ENCODE measurements at regions not wholly inside any gene's neighbourhood (a gene's known extent, or its start where the extent isn't known, plus 50 kb on each side); places are given as distances from the start of the nearest gene placed in this dataset.
"Not testable (repeated sequence)": the region's sequence is repeated elsewhere in the genome, so short reads cannot be mapped to it uniquely, and the experiment has no call there.

- CTCF ChIA-PET: no interaction called here
- POLR2A ChIA-PET: no interaction called here
Measured at GRCh38 chr1:208344202-208344857, 100.1 kb upstream of the PLXNA2 start.

GRCh38 chr1:208347191-208347590, 103.0 kb upstream of the PLXNA2 start:
- POLR2A ChIA-PET: no interaction called here
- CTCF ChIA-PET: no interaction called here

GRCh38 chr1:208349694-208350330, 105.6 kb upstream of the PLXNA2 start:
- POLR2A ChIA-PET: no interaction called here
- CTCF ChIA-PET: no interaction called here

- ChIA-PET CTCF (no interaction called here), POLR2A (no interaction called here)
Measured at GRCh38 chr1:208350815-208351214, 106.6 kb upstream of the PLXNA2 start.

GRCh38 chr1:208351838-208352237, 107.7 kb upstream of the PLXNA2 start:
- ChIA-PET POLR2A (no interaction called here), CTCF (no interaction called here)

- POLR2A ChIA-PET, CTCF ChIA-PET: not testable (repeated sequence)
Measured at GRCh38 chr1:208353797-208354196, 109.6 kb upstream of the PLXNA2 start.

- CTCF ChIA-PET: no interaction called here
- POLR2A ChIA-PET: no interaction called here
Measured at GRCh38 chr1:208357644-208358507, 113.7 kb upstream of the PLXNA2 start.

GRCh38 chr1:208358651-208359050, 114.5 kb upstream of the PLXNA2 start:
- ChIA-PET CTCF (no interaction called here), POLR2A (no interaction called here)

GRCh38 chr1:208362011-208362410, 117.8 kb upstream of the PLXNA2 start:
- POLR2A ChIA-PET: no interaction called here

GRCh38 chr1:208366559-208366958, 122.4 kb upstream of the PLXNA2 start:
- POLR2A ChIA-PET: no interaction called here
- CTCF ChIA-PET: no interaction called here

More at GRCh38 chr1:208362011-208362410, 117.8 kb upstream of the PLXNA2 start:
- CTCF ChIA-PET: no interaction called here

- POLR2A ChIA-PET: no interaction called here
- CTCF ChIA-PET: no interaction called here
Measured at GRCh38 chr1:208369045-208369444, 124.9 kb upstream of the PLXNA2 start.

GRCh38 chr1:208369658-208370057, 125.5 kb upstream of the PLXNA2 start:
- CTCF ChIA-PET: no interaction called here
- POLR2A ChIA-PET: no interaction called here

GRCh38 chr1:208374391-208374941, 130.3 kb upstream of the PLXNA2 start:
- ChIA-PET POLR2A (no interaction called here), CTCF (no interaction called here)

GRCh38 chr1:208381481-208381880, 137.3 kb upstream of the PLXNA2 start:
- POLR2A ChIA-PET: no interaction called here
- CTCF ChIA-PET: no interaction called here

- POLR2A ChIA-PET: no interaction called here
- CTCF ChIA-PET: no interaction called here
Measured at GRCh38 chr1:208387908-208388811, 144.0 kb upstream of the PLXNA2 start.

GRCh38 chr1:208393416-208393815, 149.2 kb upstream of the PLXNA2 start:
- ChIA-PET POLR2A (no interaction called here), CTCF (no interaction called here)

- ChIA-PET POLR2A (no interaction called here), CTCF (no interaction called here)
Measured at GRCh38 chr1:208393826-208394225, 149.6 kb upstream of the PLXNA2 start.

- POLR2A ChIA-PET: no interaction called here
- CTCF ChIA-PET: no interaction called here
Measured at GRCh38 chr1:208397286-208397685, 153.1 kb upstream of the PLXNA2 start.

GRCh38 chr1:208405014-208405413, 160.8 kb upstream of the PLXNA2 start:
- POLR2A ChIA-PET: no interaction called here
- CTCF ChIA-PET: no interaction called here

GRCh38 chr1:208409176-208409575, 165.0 kb upstream of the PLXNA2 start:
- ChIA-PET CTCF (no interaction called here), POLR2A (no interaction called here)

Data from activated CD8-positive, alpha-beta memory T cell treated with anti-CD3 and anti-CD28 coated beads for 36 hours (primary cell).